Adrenal gland (tissue), 5 donors: ENCODE measurements at regions not wholly inside any gene's neighbourhood (a gene's known extent, or its start where the extent isn't known, plus 50 kb on each side); places are given as distances from the start of the nearest gene placed in this dataset.

Experiments used
- CTCF ChIP-seq, 6 experiments: fragments of 450-650 bp in 4 of 6; fragments of 200-600 bp in 2 of 6; sonication (generic) in 1 of 6; IDR thresholded peaks; 1 replicate in 5 of 6; 2 replicates in 1 of 6; pipeline versions ENCODE4 v1.5.1 to v1.8.0; 2016 to 2021; ENCODE audit warnings: antibody characterized with exemption in 6 of 6, mild to moderate bottlenecking in 2 of 6, moderate library complexity in 1 of 6
- POLR2A ChIP-seq, 2 donors: fragments of 450-650 bp; IDR thresholded peaks; one replicate each; pipeline ENCODE4 v1.6.1; 2017; ENCODE audit warnings: antibody characterized with exemption in 2 of 2, mild to moderate bottlenecking in 2 of 2, moderate library complexity in 1 of 2
- donor health status: DM: no; HTN: no; CAD: no.

GRCh38 chr4:147041376-147041775 is 95.7 kb upstream of the TTC29 start:
- no peak for TF ChIP-seq CTCF (IDR thresholded peaks at IDR 0.05)
- TF ChIP-seq POLR2A (IDR thresholded peaks at IDR 0.05), result no peak
